Inflammatory macrophage treated with lipopolysaccharide for 4 hours (primary cell): ENCODE measurements at regions not wholly inside any gene's neighbourhood (a gene's known extent, or its start where the extent isn't known, plus 50 kb on each side); places are given as distances from the start of the nearest gene placed in this dataset.

Source experiments
- DNase-seq: peaks from one replicate; pipeline ENCODE4 v3.0.0-alpha.2; 2020

DNA sequence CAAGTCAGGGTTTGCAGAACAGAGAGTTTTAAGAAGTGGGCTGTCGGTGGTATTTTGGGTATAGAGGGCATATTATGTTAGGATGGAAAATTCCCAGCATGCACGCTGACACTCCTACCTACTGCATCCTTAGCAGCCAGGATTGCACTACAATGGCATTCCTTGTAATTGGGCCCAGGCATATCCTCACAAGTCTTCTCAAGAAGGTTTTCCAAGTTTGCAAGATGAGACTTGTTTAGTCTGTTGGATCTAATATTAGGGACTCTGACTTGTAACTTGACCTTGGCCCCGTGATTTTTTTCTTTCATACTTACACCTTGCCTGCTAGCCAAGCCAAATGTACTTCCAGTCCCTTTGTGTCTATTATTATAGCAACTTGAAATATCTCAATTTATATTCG is 335.7 kb upstream of the HTR2A start:
- DNase-seq: no peak

DNA sequence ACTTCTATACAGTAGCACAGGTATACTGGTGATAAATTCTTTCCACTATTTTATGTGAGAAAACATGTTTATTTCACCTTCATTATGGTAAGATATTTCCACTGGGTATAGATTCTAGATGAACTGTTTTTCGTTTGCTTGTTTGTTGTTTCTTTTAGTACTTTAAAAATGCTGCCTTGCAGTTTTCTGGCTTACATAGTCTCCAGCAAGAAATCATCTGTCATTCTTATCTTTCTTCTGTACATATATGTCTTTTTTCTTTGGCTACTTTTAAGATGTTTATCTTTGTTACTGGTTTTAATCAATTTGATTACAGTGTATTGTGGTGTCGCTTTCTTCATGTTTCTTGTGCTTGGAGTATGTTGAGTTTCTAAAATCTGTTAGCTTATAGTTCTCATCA is 333.3 kb upstream of the HTR2A start:
- no peak for DNase-seq

DNA sequence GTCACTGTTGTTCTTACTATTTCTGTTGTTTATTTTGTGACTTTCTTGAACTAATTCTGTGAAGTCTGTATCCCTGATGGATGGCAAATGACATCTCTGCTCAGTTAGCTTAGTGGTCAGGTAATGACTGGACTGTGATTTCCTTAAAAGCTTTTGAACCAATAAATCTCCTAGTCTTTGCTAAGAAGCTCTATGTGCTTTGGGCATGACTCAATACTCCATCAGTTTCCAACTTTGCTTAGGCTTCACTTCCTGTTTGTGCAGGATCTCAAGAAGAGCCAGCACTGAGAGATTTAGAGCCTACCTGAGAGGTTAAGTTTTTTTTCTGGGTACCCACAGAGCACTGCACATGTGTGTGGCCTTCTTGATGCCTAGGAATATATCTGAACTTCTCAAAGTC is 329.7 kb upstream of the HTR2A start:
- no peak for DNase-seq

GRCh38 chr13:47220453-47221140 is 323.7 kb upstream of the HTR2A start:
- no peak for DNase-seq

DNA sequence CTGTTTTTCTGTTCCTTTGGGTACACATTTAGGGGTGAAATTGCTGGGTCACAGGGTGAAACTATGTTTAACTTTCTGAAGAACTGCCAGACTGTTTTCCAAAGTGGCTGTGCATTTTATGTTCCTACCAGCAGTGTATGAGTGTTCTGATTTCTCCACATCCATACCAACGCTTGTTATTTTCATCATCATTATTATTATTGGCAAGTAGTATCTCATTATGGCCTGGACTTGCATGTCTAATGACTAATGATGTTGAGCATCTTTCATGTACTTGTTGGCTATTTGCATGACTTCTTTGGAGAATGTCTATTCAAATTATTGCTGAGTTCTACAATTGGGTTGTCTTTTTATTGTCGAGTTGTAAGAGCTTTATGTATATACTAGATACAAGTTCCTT is 321.8 kb upstream of the HTR2A start:
- DNase-seq: no peak

GRCh38 chr13:47216176-47216822 is 319.4 kb upstream of the HTR2A start:
- DNase-seq: peak; percentile 1

- no peak for DNase-seq
Measured at GRCh38 chr13:47215736-47216135, 318.9 kb upstream of the HTR2A start.

DNA sequence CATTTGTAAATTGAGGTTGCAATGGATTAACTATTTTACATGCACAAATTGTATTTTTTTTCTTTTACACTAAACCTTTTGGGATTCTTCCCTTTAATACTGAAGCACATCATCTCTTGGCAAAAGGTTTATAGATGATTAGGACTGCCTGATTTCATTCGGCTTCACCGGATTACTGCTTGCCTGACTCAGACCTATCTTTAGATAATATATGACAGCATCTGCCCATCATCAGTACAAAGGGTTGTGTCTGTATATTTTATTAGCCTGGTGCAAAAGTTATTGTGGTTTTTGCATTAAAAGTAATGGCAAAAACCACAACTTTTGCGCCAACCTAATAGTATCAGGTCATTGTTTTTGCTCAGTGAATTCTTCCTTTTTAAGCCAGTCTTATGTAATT is 316.2 kb upstream of the HTR2A start:
- no peak for DNase-seq

DNA sequence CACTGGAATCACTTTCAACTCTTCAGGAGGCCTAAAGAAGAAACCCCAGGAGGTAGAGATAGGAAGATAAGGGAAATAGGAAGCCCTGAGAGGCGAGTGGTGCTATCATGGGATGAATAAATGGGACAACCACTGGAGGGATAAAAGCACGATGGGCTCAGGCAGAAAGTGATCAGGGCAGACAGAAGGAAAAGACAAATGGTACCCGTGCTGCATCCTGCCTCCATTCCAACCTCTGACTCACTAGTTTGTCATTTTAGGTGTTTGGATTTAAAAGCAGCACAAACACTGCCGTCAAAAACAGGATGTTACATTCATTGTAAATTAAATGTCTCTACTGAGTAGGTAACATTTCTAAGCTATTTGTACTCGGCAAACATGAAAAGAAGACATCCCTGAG is 314.3 kb upstream of the HTR2A start:
- no peak for DNase-seq

GRCh38 chr13:47206111-47206510 is 309.3 kb upstream of the HTR2A start:
- DNase-seq: no peak

- no peak for DNase-seq
Measured at GRCh38 chr13:47190696-47191305, 293.9 kb upstream of the HTR2A start.

- peak; percentile 57 for DNase-seq
Measured at GRCh38 chr13:47188802-47189201, 291.9 kb upstream of the HTR2A start.

DNA sequence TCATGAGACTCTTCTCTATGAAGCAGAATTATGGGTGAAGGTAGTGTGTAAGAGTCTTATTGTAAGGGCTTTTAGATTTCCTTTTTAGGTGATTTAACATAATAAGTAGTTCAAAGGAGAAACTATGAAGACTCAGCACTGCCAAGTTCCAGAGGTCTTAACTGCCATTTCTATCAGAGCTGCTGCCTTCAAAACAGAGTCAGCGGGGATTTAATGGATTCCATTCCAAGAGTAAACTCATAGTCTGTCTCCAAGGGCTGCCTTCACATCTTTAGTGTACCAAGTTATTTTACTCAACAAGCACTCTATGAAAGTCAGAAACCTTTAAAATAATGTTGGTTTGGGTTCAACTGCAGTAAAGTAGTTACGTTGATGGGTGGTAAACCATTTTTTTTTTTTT is 289.6 kb upstream of the HTR2A start:
- DNase-seq: no peak

- DNase-seq: no peak
Measured at GRCh38 chr13:47184321-47184720, 287.5 kb upstream of the HTR2A start.

DNA sequence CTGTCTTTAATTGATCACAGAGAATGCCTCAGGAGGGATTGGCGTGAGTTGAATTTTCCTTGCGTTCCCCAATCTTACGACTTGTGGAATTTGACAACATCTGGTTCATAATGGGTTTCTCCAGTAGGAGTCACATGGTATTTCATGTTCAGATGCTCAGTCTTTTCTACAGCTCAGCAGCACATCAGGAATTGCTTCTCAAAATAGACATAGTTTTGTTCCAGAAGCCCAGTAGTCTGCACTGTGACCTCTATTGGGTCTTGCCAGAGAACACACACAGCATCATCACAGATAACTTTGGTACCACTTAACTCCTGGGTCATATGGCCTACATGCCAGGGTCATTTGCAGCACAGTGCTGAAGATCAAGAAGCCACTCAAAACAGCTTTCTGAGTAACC is 282.5 kb upstream of the HTR2A start:
- no peak for DNase-seq

DNA sequence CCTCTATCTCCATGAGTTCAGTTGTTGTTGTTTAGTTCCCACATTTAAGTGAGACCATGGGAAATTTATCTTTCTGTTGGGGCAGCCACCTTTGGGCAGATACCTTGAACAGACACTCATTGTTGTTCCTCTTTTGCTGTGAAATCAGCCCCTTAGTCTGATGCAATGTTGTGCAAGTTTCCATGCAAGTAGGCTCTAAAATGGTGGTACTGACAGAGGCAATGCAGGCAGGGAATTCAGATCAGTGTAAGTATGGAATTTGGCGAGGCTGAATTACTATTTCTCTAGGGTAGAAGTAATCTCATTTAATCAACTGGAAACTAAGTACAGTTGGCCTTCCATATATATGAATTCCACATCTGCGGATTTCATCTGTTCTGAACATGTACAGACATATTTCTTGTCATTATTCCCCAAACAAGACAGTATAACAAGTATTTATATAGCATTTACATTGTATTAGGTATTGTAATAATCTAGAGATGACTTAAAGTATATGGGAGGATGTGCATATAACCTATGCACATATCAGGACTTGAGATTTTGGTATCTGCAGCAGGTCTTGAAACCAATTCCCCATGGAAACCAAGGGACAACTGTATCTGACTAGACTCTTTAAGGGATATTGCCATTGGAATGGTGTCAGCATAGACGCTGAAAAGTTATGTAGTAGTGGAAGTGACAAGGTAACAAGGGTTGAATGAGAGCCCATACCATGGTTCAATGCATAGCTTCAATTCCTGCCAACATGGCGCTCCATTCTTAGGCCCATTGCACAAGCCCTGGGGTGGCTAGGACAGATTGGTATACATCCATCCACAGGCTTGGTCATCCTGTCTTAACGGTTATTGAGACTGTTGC is 281.5 kb upstream of the HTR2A start:
- DNase-seq: peak; percentile 15

GRCh38 chr13:47175172-47175866 is 278.5 kb upstream of the HTR2A start:
- DNase-seq: peak; percentile 57

GRCh38 chr13:47170971-47171370 is 274.1 kb upstream of the HTR2A start:
- no peak for DNase-seq

DNA sequence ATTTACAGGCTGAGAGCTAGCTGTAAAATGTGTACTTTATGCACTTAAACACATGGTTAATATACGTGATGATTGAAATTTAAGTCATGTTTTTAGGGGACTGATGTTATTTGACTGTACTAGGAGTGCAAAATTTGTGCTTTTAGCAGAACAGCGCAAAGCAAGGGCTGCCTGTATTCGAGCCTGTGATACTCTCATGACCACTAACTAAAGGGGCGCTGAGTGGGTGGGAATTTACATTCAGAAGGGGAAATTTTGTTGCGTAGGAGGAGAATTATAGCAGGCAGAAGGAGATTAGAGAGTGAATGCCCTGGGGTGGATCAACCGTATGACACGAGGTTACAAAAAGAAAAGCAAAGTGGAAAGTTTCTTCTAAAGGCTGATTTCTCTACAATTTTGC is 271.8 kb upstream of the HTR2A start:
- no peak for DNase-seq

DNA sequence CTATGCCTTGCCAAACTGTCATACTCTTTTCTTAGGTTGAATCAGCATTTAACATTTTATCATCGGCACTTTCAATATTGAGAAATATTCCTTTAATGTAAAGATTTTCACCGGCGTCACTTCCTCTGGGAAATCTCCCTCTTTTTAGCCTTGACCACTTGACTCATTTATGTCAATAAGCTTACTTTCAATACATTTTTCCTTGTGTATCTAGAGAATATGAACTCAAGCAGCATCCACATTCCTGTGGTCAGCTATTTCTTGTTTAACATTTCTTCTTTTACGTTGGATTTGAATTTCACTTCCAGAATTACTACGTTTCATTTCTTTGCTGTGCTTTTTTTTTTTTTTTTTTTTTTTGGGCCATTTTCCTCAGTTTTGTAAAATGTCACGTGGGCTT is 271.2 kb upstream of the HTR2A start:
- DNase-seq: peak; percentile 79

GRCh38 chr13:47166336-47166735 is 269.5 kb upstream of the HTR2A start:
- no peak for DNase-seq

DNA sequence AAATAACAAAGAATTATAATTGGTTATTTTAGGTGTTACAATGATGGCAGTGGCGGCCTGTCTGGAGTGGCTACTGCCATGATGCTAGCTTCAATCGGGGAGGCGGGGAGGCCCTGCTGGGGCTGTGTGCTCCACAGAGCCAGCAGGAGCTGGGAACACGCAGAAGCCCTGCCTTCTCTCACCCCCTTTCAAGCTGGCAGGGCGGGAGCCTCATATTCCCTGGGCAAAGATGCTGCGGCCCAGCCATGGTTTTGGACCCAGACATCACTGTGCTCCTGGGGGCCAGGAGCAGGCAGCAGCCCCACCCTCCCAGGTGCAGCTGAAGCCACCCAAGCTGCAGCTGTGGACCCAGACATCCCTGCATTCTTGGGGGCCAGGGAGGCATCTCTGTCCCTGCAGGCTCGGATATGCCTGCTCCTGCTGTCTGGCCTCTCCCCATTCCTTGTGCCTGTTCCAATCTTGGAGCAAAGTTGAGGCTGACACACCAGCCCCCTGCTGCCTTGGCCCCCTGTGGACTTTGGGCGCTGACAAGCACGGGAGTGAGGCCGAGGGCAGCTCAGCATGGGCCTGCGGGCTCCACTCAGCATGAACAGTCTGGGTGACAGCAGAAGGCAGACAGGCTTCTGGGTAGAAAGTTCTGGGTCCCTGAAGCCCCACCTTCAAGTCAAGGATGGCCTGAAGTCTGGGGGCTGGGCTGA is 263.1 kb upstream of the HTR2A start:
- DNase-seq: no peak
